GM23338 (cell line): ENCODE measurements at regions not wholly inside any gene's neighbourhood (a gene's known extent, or its start where the extent isn't known, plus 50 kb on each side); places are given as distances from the start of the nearest gene placed in this dataset.

Experiments used
- CREB1 ChIP-seq: fragments of 250-450 bp; sonication (Bioruptor Pico); IDR thresholded peaks from 2 replicates; pipeline ENCODE4 v1.5.0; 2020; ENCODE audit warnings: low read depth, mild to moderate bottlenecking, moderate library complexity
- EZH2 ChIP-seq: fragments of 200-600 bp; sonication (generic); IDR thresholded peaks from one replicate; pipeline ENCODE4 v1.8.0; 2017; ENCODE audit warnings: antibody characterized with exemption, mild to moderate bottlenecking, low read depth; ENCODE audit not compliant: unreplicated experiment
- EZH2phosphoT487 ChIP-seq: fragments of 200-600 bp; sonication (generic); IDR thresholded peaks from one replicate; pipeline ENCODE4 v1.8.1; 2018; ENCODE audit warnings: antibody characterized with exemption; ENCODE audit not compliant: unreplicated experiment
- JUNB ChIP-seq: IDR thresholded peaks from one replicate; pipeline ENCODE4 v1.6.1; 2016; ENCODE audit warnings: antibody characterized with exemption; ENCODE audit not compliant: unreplicated experiment
- NANOG ChIP-seq: IDR thresholded peaks from 2 replicates; pipeline ENCODE4 v1.6.1; 2016; ENCODE audit warnings: antibody characterized with exemption, borderline replicate concordance
- POLR2AphosphoS5 ChIP-seq: IDR thresholded peaks from 2 replicates; pipeline ENCODE4 v1.6.1; 2016; ENCODE audit warnings: antibody characterized with exemption, low read depth
- STAT1 ChIP-seq: IDR thresholded peaks from one replicate; pipeline ENCODE4 v1.6.1; 2016; ENCODE audit warnings: antibody characterized with exemption; ENCODE audit not compliant: unreplicated experiment
- ZNF331 ChIP-seq: fragments of 250-450 bp; sonication (Bioruptor Pico); IDR thresholded peaks from 2 replicates; pipeline ENCODE4 v1.5.0; 2020; ENCODE audit warnings: low read depth, mild to moderate bottlenecking, moderate library complexity
- TF ChIP-seq, protein P1 (sequence below): IDR thresholded peaks from one replicate; pipeline ENCODE4 v1.6.1; 2018; ENCODE audit warnings: antibody characterized with exemption; ENCODE audit not compliant: unreplicated experiment
- TF ChIP-seq, protein P2 (sequence below), 2 experiments: fragments of 200-600 bp in 1 of 2; sonication (generic) in 1 of 2; conservative IDR thresholded peaks; 2 replicates each; pipeline versions ENCODE4 v1.5.1 to v1.6.1; 2016 to 2017; ENCODE audit warnings: antibody characterized with exemption in 2 of 2, low read depth in 2 of 2, mild to moderate bottlenecking in 2 of 2, moderate library complexity in 1 of 2
- TF ChIP-seq, protein P3 (sequence below): IDR thresholded peaks from 2 replicates; pipeline ENCODE4 v1.6.1; 2016; ENCODE audit warnings: antibody characterized with exemption

DNA sequence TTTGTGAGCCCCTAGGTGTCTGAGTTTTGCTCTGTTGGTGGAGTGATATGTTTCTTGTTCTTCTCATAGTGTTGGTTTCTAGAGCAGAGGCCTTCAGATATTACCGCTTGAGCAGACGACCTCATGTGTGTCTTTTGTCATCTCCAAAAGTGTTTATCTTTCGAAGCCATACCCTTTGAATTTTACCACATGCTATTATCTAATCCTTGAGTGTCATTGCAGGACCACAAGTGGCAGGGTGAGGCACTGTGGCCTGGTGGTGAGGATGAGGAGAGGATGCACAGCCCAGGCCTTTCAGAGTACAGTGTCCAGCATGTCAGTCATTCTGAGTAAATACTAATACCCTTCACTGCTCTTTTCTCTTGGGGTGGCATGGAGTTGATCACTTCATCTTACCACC lies 57.2 kb upstream of the CISTR start:
- TF ChIP-seq, protein P1, sequence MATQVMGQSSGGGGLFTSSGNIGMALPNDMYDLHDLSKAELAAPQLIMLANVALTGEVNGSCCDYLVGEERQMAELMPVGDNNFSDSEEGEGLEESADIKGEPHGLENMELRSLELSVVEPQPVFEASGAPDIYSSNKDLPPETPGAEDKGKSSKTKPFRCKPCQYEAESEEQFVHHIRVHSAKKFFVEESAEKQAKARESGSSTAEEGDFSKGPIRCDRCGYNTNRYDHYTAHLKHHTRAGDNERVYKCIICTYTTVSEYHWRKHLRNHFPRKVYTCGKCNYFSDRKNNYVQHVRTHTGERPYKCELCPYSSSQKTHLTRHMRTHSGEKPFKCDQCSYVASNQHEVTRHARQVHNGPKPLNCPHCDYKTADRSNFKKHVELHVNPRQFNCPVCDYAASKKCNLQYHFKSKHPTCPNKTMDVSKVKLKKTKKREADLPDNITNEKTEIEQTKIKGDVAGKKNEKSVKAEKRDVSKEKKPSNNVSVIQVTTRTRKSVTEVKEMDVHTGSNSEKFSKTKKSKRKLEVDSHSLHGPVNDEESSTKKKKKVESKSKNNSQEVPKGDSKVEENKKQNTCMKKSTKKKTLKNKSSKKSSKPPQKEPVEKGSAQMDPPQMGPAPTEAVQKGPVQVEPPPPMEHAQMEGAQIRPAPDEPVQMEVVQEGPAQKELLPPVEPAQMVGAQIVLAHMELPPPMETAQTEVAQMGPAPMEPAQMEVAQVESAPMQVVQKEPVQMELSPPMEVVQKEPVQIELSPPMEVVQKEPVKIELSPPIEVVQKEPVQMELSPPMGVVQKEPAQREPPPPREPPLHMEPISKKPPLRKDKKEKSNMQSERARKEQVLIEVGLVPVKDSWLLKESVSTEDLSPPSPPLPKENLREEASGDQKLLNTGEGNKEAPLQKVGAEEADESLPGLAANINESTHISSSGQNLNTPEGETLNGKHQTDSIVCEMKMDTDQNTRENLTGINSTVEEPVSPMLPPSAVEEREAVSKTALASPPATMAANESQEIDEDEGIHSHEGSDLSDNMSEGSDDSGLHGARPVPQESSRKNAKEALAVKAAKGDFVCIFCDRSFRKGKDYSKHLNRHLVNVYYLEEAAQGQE: no peak
- TF ChIP-seq POLR2AphosphoS5 (no peak), EZH2phosphoT487 (no peak), EZH2 (no peak), ZNF331 (no peak), CREB1 (CRISPR knock-in tag) (no peak), JUNB (no peak), NANOG (no peak), STAT1 (no peak)
- TF ChIP-seq, protein P2, sequence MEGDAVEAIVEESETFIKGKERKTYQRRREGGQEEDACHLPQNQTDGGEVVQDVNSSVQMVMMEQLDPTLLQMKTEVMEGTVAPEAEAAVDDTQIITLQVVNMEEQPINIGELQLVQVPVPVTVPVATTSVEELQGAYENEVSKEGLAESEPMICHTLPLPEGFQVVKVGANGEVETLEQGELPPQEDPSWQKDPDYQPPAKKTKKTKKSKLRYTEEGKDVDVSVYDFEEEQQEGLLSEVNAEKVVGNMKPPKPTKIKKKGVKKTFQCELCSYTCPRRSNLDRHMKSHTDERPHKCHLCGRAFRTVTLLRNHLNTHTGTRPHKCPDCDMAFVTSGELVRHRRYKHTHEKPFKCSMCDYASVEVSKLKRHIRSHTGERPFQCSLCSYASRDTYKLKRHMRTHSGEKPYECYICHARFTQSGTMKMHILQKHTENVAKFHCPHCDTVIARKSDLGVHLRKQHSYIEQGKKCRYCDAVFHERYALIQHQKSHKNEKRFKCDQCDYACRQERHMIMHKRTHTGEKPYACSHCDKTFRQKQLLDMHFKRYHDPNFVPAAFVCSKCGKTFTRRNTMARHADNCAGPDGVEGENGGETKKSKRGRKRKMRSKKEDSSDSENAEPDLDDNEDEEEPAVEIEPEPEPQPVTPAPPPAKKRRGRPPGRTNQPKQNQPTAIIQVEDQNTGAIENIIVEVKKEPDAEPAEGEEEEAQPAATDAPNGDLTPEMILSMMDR (conservative IDR thresholded peaks at IDR 0.05; ENCODE audit: low read depth in 2 of 2): no peak
- TF ChIP-seq, protein P3, sequence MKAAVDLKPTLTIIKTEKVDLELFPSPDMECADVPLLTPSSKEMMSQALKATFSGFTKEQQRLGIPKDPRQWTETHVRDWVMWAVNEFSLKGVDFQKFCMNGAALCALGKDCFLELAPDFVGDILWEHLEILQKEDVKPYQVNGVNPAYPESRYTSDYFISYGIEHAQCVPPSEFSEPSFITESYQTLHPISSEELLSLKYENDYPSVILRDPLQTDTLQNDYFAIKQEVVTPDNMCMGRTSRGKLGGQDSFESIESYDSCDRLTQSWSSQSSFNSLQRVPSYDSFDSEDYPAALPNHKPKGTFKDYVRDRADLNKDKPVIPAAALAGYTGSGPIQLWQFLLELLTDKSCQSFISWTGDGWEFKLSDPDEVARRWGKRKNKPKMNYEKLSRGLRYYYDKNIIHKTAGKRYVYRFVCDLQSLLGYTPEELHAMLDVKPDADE: no peak
